SH-SY5Y (cell line): ENCODE measurements at regions not wholly inside any gene's neighbourhood (a gene's known extent, or its start where the extent isn't known, plus 50 kb on each side); places are given as distances from the start of the nearest gene placed in this dataset.

Experiments
- GATA2 ChIP-seq: IDR thresholded peaks from 2 replicates; pipeline ENCODE4 v1.6.1; 2011; ENCODE audit warnings: mild to moderate bottlenecking, low read depth, low read length
- GATA3 ChIP-seq: IDR thresholded peaks from 2 replicates; pipeline ENCODE4 v1.6.1; 2011; ENCODE audit warnings: low read depth, mild to moderate bottlenecking, low read length, moderate library complexity

GRCh38 chr16:73122604-73123391 is 74.9 kb upstream of the ZFHX3 start:
- no peak for TF ChIP-seq GATA3
- no peak for TF ChIP-seq GATA2
